Large intestine (tissue), 3 donors: ENCODE measurements at regions not wholly inside any gene's neighbourhood (a gene's known extent, or its start where the extent isn't known, plus 50 kb on each side); places are given as distances from the start of the nearest gene placed in this dataset.
"Not testable (repeated sequence)": the region's sequence is repeated elsewhere in the genome, so short reads cannot be mapped to it uniquely, and the experiment has no call there.

Experiments
- DNase-seq, 2 donors: peaks; one replicate each; pipeline versions ENCODE4 v3.0.0 to v3.0.0-alpha.2; 2013
- H3K27ac ChIP-seq: one replicate; pipeline ENCODE4 v1.5.1; 2013; ENCODE audit warnings: low read length
- H3K27me3 ChIP-seq: 2 replicates; pipeline ENCODE4 v1.6.1; 2013; ENCODE audit warnings: low read length; ENCODE audit not compliant: control insufficient read depth, insufficient read depth
- H3K36me3 ChIP-seq: 2 replicates; pipeline ENCODE4 v1.6.1; 2013; ENCODE audit warnings: low read length; ENCODE audit not compliant: control insufficient read depth, insufficient read depth
- H3K4me1 ChIP-seq: one replicate; pipeline ENCODE4 v1.6.1; 2013; ENCODE audit warnings: low read length; ENCODE audit not compliant: control insufficient read depth, insufficient read depth
- H3K4me3 ChIP-seq: one replicate; pipeline ENCODE4 v1.5.1; 2013; ENCODE audit warnings: low read length
- H3K9me3 ChIP-seq: one replicate; pipeline ENCODE4 v1.6.1; 2013; ENCODE audit warnings: mild to moderate bottlenecking, low read depth, low read length, moderate library complexity; ENCODE audit not compliant: control insufficient read depth
- WGBS: methylation state at CpG from one replicate; pipeline ENCODE4 v1.1.5; 2013; ENCODE audit warnings: low lambda C conversion rate; ENCODE audit not compliant: insufficient coverage; 5-methylcytosine and 5-hydroxymethylcytosine counted together

GRCh38 chr18:78799382-78800089 is 180.1 kb upstream of the SALL3 start:
- Histone ChIP-seq H3K36me3 (no peaks in the 10 kb centered on the region), H3K27ac (no peak overlapping the region), H3K4me1 (no peaks in the 10 kb centered on the region), H3K4me3 (no peak overlapping the region), H3K9me3 (peaks cover 4% of the 10 kb centered on the region), H3K27me3 (no peaks in the 10 kb centered on the region)
- no peak for DNase-seq
- WGBS = 100% methylated on average over 1 of the region's 29 CpGs

- H3K36me3 ChIP-seq, H3K27ac ChIP-seq, H3K27me3 ChIP-seq, DNase-seq, H3K9me3 ChIP-seq, H3K4me1 ChIP-seq, H3K4me3 ChIP-seq: not testable (repeated sequence)
- WGBS = no CpG with 5 or more reads among the region's 14 CpGs
Observed at GRCh38 chr18:78800102-78800851, 179.3 kb upstream of the SALL3 start.

DNA sequence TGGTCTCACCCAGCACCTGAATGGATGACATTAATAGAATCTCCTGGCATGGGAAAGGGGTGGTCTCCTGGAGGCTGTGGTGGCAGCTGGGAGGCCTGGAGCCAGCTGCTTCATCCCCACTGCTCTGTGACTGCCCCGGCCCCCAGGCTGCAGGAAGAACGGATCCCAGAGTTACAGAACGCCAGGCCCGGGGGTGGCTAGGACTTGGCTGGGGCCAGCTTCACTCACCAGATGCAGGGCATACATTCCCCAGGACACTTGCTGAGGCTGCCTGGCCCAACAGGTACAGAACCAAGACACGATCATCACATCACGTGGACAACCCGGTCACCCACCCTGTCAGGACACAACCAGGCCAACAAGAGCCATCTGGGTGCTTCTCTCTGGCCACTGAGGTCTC is 178.6 kb upstream of the SALL3 start:
- WGBS = no CpG with 5 or more reads among the region's 7 CpGs
- no peak for DNase-seq

DNA sequence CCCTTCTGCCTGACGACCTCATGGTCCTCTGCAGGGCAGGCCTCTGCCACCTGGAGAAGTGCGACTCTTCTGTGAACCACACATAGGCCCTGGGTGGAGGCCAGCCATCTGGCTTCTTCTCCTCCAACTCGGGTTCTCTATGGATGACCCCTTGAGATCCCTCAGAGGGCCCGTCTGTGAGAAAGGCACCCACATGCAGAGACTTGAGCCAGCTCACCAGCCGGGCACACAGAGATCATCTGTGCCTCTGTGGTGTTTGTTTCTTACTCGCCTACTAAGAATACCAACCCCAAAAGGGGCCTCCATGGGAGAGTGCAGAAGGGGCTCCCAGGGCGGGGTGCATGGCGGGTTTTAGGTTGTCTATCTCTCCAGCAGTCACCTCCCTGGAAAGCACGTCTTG is 176.5 kb upstream of the SALL3 start:
- WGBS = no CpG with 5 or more reads among the region's 9 CpGs
- Histone ChIP-seq H3K4me3 (no peak overlapping the region), H3K9me3 (no peaks in the 10 kb centered on the region), H3K4me1 (no peaks in the 10 kb centered on the region), H3K27me3 (no peaks in the 10 kb centered on the region), H3K27ac (no peak overlapping the region), H3K36me3 (no peaks in the 10 kb centered on the region)
- no peak for DNase-seq

More for the DNA sequence above, 178.6 kb upstream of the SALL3 start:
- H3K27me3 ChIP-seq = no peaks in the 10 kb centered on the region
- no peaks in the 10 kb centered on the region for H3K4me1 ChIP-seq
- no peak overlapping the region for H3K27ac ChIP-seq
- H3K36me3 ChIP-seq = no peaks in the 10 kb centered on the region
- no peak overlapping the region for H3K4me3 ChIP-seq
- peaks cover 4% of the 10 kb centered on the region for H3K9me3 ChIP-seq

GRCh38 chr18:78804206-78805030 is 175.2 kb upstream of the SALL3 start:
- DNase-seq = no peak
- no CpG with 5 or more reads among the region's 26 CpGs for WGBS
- Histone ChIP-seq H3K4me3 (no peak overlapping the region), H3K27ac (no peak overlapping the region), H3K4me1 (no peaks in the 10 kb centered on the region), H3K27me3 (no peaks in the 10 kb centered on the region), H3K36me3 (no peaks in the 10 kb centered on the region), H3K9me3 (no peaks in the 10 kb centered on the region)

DNA sequence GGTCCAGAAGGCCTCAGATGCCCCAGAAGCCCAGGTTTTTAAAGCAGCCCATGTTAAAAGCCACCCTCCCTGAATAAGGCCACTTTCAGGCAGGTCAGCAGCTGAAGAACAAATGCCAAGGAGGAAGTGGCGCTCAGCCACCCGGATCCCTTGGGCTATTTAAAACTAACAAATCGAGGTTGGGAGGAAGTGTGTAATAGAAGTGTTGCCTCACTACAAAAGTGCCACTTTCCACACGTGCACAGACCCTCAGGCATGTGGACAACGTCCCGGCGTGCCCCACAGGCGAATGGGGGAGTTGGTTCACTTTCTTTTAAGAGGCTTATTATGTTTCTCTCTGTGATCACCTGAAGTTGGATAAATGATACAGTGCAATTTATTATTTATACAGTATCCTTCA is 173.8 kb upstream of the SALL3 start:
- Histone ChIP-seq H3K27me3 (no peaks in the 10 kb centered on the region), H3K36me3 (no peaks in the 10 kb centered on the region), H3K4me3 (no peak overlapping the region), H3K9me3 (no peaks in the 10 kb centered on the region), H3K27ac (no peak overlapping the region), H3K4me1 (no peaks in the 10 kb centered on the region)
- WGBS = no CpG with 5 or more reads among the region's 8 CpGs
- no peak for DNase-seq

- Histone ChIP-seq H3K4me1 (no peaks in the 10 kb centered on the region), H3K9me3 (no peaks in the 10 kb centered on the region), H3K4me3 (no peak overlapping the region), H3K36me3 (no peaks in the 10 kb centered on the region), H3K27me3 (no peaks in the 10 kb centered on the region), H3K27ac (no peak overlapping the region)
- no peak for DNase-seq
- no CpG with 5 or more reads among the region's 5 CpGs for WGBS
Observed at GRCh38 chr18:78807668-78808067, 171.9 kb upstream of the SALL3 start.

GRCh38 chr18:78809845-78810244 is 169.8 kb upstream of the SALL3 start:
- Histone ChIP-seq H3K4me1 (peaks cover 2% of the 10 kb centered on the region), H3K27me3 (peaks cover 18% of the 10 kb centered on the region), H3K4me3 (no peak overlapping the region), H3K36me3 (no peaks in the 10 kb centered on the region), H3K27ac (no peak overlapping the region), H3K9me3 (peaks cover 3% of the 10 kb centered on the region)
- 100% methylated on average over 1 of the region's 13 CpGs for WGBS
- no peak for DNase-seq

GRCh38 chr18:78810706-78811105 is 168.9 kb upstream of the SALL3 start:
- DNase-seq = no peak
- Histone ChIP-seq H3K4me1 (peaks cover 2% of the 10 kb centered on the region), H3K9me3 (peaks cover 3% of the 10 kb centered on the region), H3K4me3 (no peak overlapping the region), H3K27me3 (peaks cover 27% of the 10 kb centered on the region), H3K27ac (no peak overlapping the region), H3K36me3 (no peaks in the 10 kb centered on the region)
- WGBS = 100% methylated on average over 1 of the region's 18 CpGs

GRCh38 chr18:78812067-78812466 is 167.6 kb upstream of the SALL3 start:
- Histone ChIP-seq H3K27ac (no peak overlapping the region), H3K27me3 (peaks cover 29% of the 10 kb centered on the region), H3K9me3 (peaks cover 3% of the 10 kb centered on the region), H3K4me3 (no peak overlapping the region), H3K4me1 (peaks cover 2% of the 10 kb centered on the region), H3K36me3 (no peaks in the 10 kb centered on the region)
- no peak for DNase-seq
- WGBS = no CpG with 5 or more reads among the region's 9 CpGs
